Trophoblast cell (in vitro differentiated cells and primary cell): ENCODE measurements at regions not wholly inside any gene's neighbourhood (a gene's known extent, or its start where the extent isn't known, plus 50 kb on each side); places are given as distances from the start of the nearest gene placed in this dataset.
A peak's percentile ranks its signal among the peaks of the same experiment; 100 is the strongest.

Experiments used
- DNase-seq, 2 donors: peaks; one replicate each; pipeline ENCODE4 v3.0.0-alpha.2; 2016
- H2AFZ ChIP-seq: 2 replicates; pipeline ENCODE4 v1.6.1; 2013; ENCODE audit warnings: low read length, moderate library complexity, mild to moderate bottlenecking; ENCODE audit not compliant: insufficient read depth, poor library complexity
- H2AK5ac ChIP-seq: 2 replicates; pipeline ENCODE4 v1.6.1; 2013; ENCODE audit warnings: mild to moderate bottlenecking, low read length
- H2BK120ac ChIP-seq: 2 replicates; pipeline ENCODE4 v1.6.1; 2013; ENCODE audit warnings: low read length, mild to moderate bottlenecking, moderate library complexity; ENCODE audit not compliant: insufficient read depth, poor library complexity
- H2BK12ac ChIP-seq: 2 replicates; pipeline ENCODE4 v1.6.1; 2013; ENCODE audit warnings: mild to moderate bottlenecking, low read length, moderate library complexity
- H2BK5ac ChIP-seq: 2 replicates; pipeline ENCODE4 v1.6.1; 2013; ENCODE audit warnings: low read length, low read depth, moderate library complexity, mild to moderate bottlenecking; ENCODE audit not compliant: poor library complexity
- H3K14ac ChIP-seq: 2 replicates; pipeline ENCODE4 v1.6.1; 2013; ENCODE audit warnings: mild to moderate bottlenecking, low read length
- H3K18ac ChIP-seq: 2 replicates; pipeline ENCODE4 v1.6.1; 2013; ENCODE audit warnings: mild to moderate bottlenecking, low read length
- H3K23ac ChIP-seq: 2 replicates; pipeline ENCODE4 v1.6.1; 2013; ENCODE audit warnings: low read length
- H3K27ac ChIP-seq: 2 replicates; pipeline ENCODE4 v1.5.1; 2013; ENCODE audit warnings: low read depth, mild to moderate bottlenecking, inconsistent platforms, low read length, moderate library complexity
- H3K27me3 ChIP-seq: 2 replicates; pipeline ENCODE4 v1.6.1; 2013; ENCODE audit warnings: inconsistent platforms, mild to moderate bottlenecking, low read length, moderate library complexity; ENCODE audit not compliant: insufficient read depth
- H3K36me3 ChIP-seq, 2 experiments: 1 replicate in 1 of 2; 2 replicates in 1 of 2; pipeline ENCODE4 v1.6.1; 2013; ENCODE audit warnings: low read length in 2 of 2, mild to moderate bottlenecking in 2 of 2, moderate library complexity in 1 of 2; ENCODE audit not compliant: insufficient read depth in 2 of 2, control insufficient read depth in 1 of 2
- H3K4ac ChIP-seq: 2 replicates; pipeline ENCODE4 v1.6.1; 2013; ENCODE audit warnings: low read depth, mild to moderate bottlenecking, low read length, moderate library complexity
- H3K4me1 ChIP-seq, 2 experiments: 1 replicate in 1 of 2; 2 replicates in 1 of 2; pipeline ENCODE4 v1.6.1; 2013; ENCODE audit warnings: low read length in 2 of 2, mild to moderate bottlenecking in 2 of 2, moderate library complexity in 1 of 2; ENCODE audit not compliant: insufficient read depth in 2 of 2, control insufficient read depth in 1 of 2
- H3K4me2 ChIP-seq: 2 replicates; pipeline ENCODE4 v1.6.1; 2013; ENCODE audit warnings: inconsistent platforms, mild to moderate bottlenecking, low read length, moderate library complexity
- H3K4me3 ChIP-seq: 2 replicates; pipeline ENCODE4 v1.5.1; 2013; ENCODE audit warnings: mild to moderate bottlenecking, low read depth, low read length, inconsistent platforms
- H3K79me1 ChIP-seq: one replicate; pipeline ENCODE4 v1.6.1; 2013; ENCODE audit warnings: low read length
- H3K79me2 ChIP-seq: 2 replicates; pipeline ENCODE4 v1.6.1; 2013; ENCODE audit warnings: low read length, mild to moderate bottlenecking; ENCODE audit not compliant: control insufficient read depth, insufficient read depth, poor library complexity
- H3K9ac ChIP-seq: 2 replicates; pipeline ENCODE4 v1.6.1; 2013; ENCODE audit warnings: mild to moderate bottlenecking, low read length
- H3K9me3 ChIP-seq: 2 replicates; pipeline ENCODE4 v1.6.1; 2013; ENCODE audit warnings: low read depth, mild to moderate bottlenecking, control low read depth, inconsistent platforms, low read length; ENCODE audit not compliant: insufficient read depth
- H4K12ac ChIP-seq: 2 replicates; pipeline ENCODE4 v1.6.1; 2013; ENCODE audit warnings: low read depth, mild to moderate bottlenecking, low read length, moderate library complexity
- H4K8ac ChIP-seq: 2 replicates; pipeline ENCODE4 v1.6.1; 2013; ENCODE audit warnings: low read depth, mild to moderate bottlenecking, low read length, moderate library complexity
- H4K91ac ChIP-seq: one replicate; pipeline ENCODE4 v1.6.1; 2013; ENCODE audit warnings: low read depth, mild to moderate bottlenecking, low read length, moderate library complexity
- WGBS: extraction: QIAGEN DNeasy Blood & Tissue Kit; methylation state at CpG from one replicate; pipeline ENCODE4 v1.1.7; 2013; ENCODE audit warnings: missing lambda C conversion rate; ENCODE audit not compliant: insufficient read length, insufficient coverage; ENCODE audit errors: extremely low coverage; 5-methylcytosine and 5-hydroxymethylcytosine counted together

DNA sequence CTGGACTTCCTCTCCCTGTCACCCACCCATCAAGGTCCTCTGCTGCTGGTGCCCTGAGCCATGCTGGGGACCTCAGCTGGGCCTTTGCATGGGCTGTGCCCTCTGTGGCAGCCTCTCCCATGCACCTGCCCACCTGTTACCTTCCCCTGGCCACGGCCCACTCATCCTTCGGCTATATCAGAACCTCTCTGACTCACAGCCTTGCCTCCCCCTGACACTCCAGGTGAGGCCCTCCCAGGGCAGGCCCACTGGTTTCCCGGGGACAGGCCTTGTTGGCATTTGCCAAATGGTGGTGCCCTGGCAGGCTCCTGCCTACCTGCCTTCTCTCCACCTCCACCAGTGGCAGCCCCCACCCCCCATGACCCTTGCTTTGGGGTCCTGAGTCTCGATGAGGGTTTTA lies 73.7 kb upstream of the PRR5 start:
- Histone ChIP-seq H3K36me3 (no peaks in the 10 kb centered on the region), H2AK5ac (no peak overlapping the region), H3K9me3 (peaks cover 5% of the 10 kb centered on the region), H3K4me1 (no peaks in the 10 kb centered on the region), H3K4me3 (no peak overlapping the region), H3K27me3 (no peaks in the 10 kb centered on the region), H3K4me2 (no peak overlapping the region), H3K27ac (no peak overlapping the region), H3K79me1 (no peaks in the 10 kb centered on the region), H2BK120ac (no peak overlapping the region), H4K12ac (no peak overlapping the region), H4K8ac (no peak overlapping the region), H3K14ac (no peak overlapping the region), H2AFZ (no peak overlapping the region), H2BK12ac (no peak overlapping the region), H3K23ac (no peak overlapping the region), H4K91ac (no peak overlapping the region), H2BK5ac (no peak overlapping the region), H3K18ac (no peak overlapping the region), H3K4ac (no peak overlapping the region), H3K79me2 (no peaks in the 10 kb centered on the region), H3K9ac (no peak overlapping the region)
- no peak for DNase-seq
- no CpG with 5 or more reads among the region's 4 CpGs for WGBS

GRCh38 chr22:44627521-44628139 lies 74.4 kb upstream of the PRR5 start:
- Histone ChIP-seq H3K79me1 (no peaks in the 10 kb centered on the region), H3K9ac (no peak overlapping the region), H4K91ac (no peak overlapping the region)

GRCh38 chr22:44625981-44626687 lies 75.9 kb upstream of the PRR5 start:
- Histone ChIP-seq H2AK5ac (no peak overlapping the region), H4K12ac (no peak overlapping the region), H3K14ac (no peak overlapping the region), H3K4me3 (no peak overlapping the region), H3K9ac (no peak overlapping the region), H3K23ac (no peak overlapping the region), H2BK5ac (no peak overlapping the region), H2BK12ac (no peak overlapping the region), H3K36me3 (no peaks in the 10 kb centered on the region), H3K9me3 (peaks cover 5% of the 10 kb centered on the region), H2AFZ (no peak overlapping the region), H4K91ac (no peak overlapping the region), H3K79me2 (no peaks in the 10 kb centered on the region), H4K8ac (no peak overlapping the region), H3K4ac (no peak overlapping the region), H3K18ac (no peak overlapping the region), H3K79me1 (no peaks in the 10 kb centered on the region), H3K4me2 (no peak overlapping the region), H3K4me1 (no peaks in the 10 kb centered on the region), H3K27me3 (no peaks in the 10 kb centered on the region), H3K27ac (no peak overlapping the region), H2BK120ac (no peak overlapping the region)
- DNase-seq = peak; percentile 58 to 79
- no CpG with 5 or more reads among the region's 16 CpGs for WGBS

More at GRCh38 chr22:44627521-44628139, 74.4 kb upstream of the PRR5 start:
- H3K4me2 ChIP-seq = no peak overlapping the region
- no peaks in the 10 kb centered on the region for H3K79me2 ChIP-seq
- H3K4me3 ChIP-seq = no peak overlapping the region
- no peak overlapping the region for H3K18ac ChIP-seq
- no peaks in the 10 kb centered on the region for H3K36me3 ChIP-seq
- WGBS = no CpG with 5 or more reads among the region's 19 CpGs
- no peak overlapping the region for H2BK12ac ChIP-seq
- no peak for DNase-seq
- H3K4me1 ChIP-seq = no peaks in the 10 kb centered on the region
- H3K4ac ChIP-seq = no peak overlapping the region
- no peaks in the 10 kb centered on the region for H3K27me3 ChIP-seq
- no peak overlapping the region for H3K27ac ChIP-seq
- H2BK120ac ChIP-seq = no peak overlapping the region
- H2AK5ac ChIP-seq = no peak overlapping the region
- peaks cover 5% of the 10 kb centered on the region for H3K9me3 ChIP-seq
- no peak overlapping the region for H4K8ac ChIP-seq
- no peak overlapping the region for H2AFZ ChIP-seq
- H3K14ac ChIP-seq = no peak overlapping the region
- H2BK5ac ChIP-seq = no peak overlapping the region
- no peak overlapping the region for H3K23ac ChIP-seq
- H4K12ac ChIP-seq = no peak overlapping the region

DNA sequence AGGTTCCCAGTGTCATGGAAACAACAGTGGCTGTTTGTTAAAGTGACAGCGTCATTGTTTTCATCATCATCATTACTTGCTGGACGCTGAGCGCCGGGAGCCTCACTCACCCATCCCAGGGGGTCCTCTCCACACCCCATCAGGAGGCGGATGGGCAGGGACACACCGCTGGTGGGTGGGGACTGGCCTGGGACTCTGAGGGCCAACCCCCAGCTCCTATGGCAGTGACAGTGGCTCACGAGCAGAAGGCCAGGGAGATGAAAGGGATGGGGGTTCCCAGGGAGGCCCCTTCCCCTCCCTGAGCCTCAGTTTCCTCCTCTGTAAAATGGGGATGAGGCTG lies 76.6 kb upstream of the PRR5 start:
- Histone ChIP-seq H3K9me3 (peaks cover 3% of the 10 kb centered on the region), H2BK120ac (no peak overlapping the region), H3K4ac (no peak overlapping the region), H2BK5ac (no peak overlapping the region), H3K79me2 (no peaks in the 10 kb centered on the region), H2AFZ (no peak overlapping the region), H4K8ac (no peak overlapping the region), H3K79me1 (no peaks in the 10 kb centered on the region), H3K18ac (no peak overlapping the region), H3K4me1 (no peaks in the 10 kb centered on the region), H3K4me2 (no peak overlapping the region), H3K27me3 (no peaks in the 10 kb centered on the region), H4K12ac (no peak overlapping the region), H3K27ac (no peak overlapping the region), H4K91ac (no peak overlapping the region), H2BK12ac (no peak overlapping the region), H3K14ac (no peak overlapping the region), H2AK5ac (no peak overlapping the region), H3K4me3 (no peak overlapping the region), H3K36me3 (no peaks in the 10 kb centered on the region), H3K9ac (no peak overlapping the region), H3K23ac (no peak overlapping the region)
- no peak for DNase-seq
- WGBS = no CpG with 5 or more reads among the region's 7 CpGs
